ENCODE measurements at regions not wholly inside any gene's neighbourhood (a gene's known extent, or its start where the extent isn't known, plus 50 kb on each side); places are given as distances from the start of the nearest gene placed in this dataset.
"Not testable (repeated sequence)": the region's sequence is repeated elsewhere in the genome, so short reads cannot be mapped to it uniquely, and the experiment has no call there.

DNA sequence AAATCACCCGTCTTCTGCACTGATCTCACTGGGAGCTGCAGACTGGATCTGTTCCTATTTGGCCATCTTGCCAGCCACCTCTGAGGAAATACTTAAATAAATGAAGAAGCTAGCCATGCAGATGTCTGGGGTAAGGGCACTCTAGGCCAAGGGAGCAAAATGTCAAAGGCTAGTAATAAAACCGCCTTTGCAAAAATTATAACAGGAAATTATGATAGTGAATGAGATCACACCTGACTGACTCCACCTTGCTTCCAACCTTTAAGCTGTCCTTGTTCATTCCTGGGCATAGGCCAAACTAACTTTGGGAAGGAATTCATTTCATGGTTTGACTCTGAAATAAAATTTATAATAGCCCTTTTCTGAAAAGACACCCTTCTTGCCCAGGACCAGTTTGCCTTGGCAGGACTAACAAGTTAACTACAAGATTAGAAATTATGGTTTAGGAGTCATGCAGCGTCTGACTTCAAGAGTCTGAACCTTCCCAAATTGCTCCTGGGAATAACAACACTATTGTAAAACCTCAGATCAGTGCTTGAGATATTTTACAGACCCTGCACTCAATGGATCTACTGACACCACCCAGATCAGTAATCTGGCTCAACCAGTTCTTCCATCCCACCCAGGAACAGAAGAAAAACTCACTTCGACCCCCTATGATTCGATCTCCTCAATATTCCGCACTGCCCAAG lies 246.9 kb upstream of the HDX start:
- Histone ChIP-seq H3K36me3 (replicated peaks; ENCODE audit: low read depth, low read length) (no peaks in the 10 kb centered on the region), H3K9me3 (ENCODE audit: insufficient read depth, low read length) (no peaks in the 10 kb centered on the region), H3K27me3 (ENCODE audit: low read depth, low read length) (no peaks in the 10 kb centered on the region), H3K9ac (ENCODE audit: low read length) (no peak overlapping the region), H2AFZ (ENCODE audit: low read depth, low read length) (no peak overlapping the region), H3K4me2 (ENCODE audit: low read length) (no peak overlapping the region), H3K27ac (ENCODE audit: low read length) (no peak overlapping the region), H4K20me1 (ENCODE audit: insufficient read depth, low read length) (no peaks in the 10 kb centered on the region), H3K4me3 (ENCODE audit: low read length) (no peak overlapping the region), H3K79me2 (ENCODE audit: low read length) (no peaks in the 10 kb centered on the region), H3K4me1 (ENCODE audit: low read length) (no peaks in the 10 kb centered on the region)
- no peak for TF ChIP-seq EZH2phosphoT487 (IDR thresholded peaks at IDR 0.05; ENCODE audit: low read depth)
- TF ChIP-seq, protein P1, sequence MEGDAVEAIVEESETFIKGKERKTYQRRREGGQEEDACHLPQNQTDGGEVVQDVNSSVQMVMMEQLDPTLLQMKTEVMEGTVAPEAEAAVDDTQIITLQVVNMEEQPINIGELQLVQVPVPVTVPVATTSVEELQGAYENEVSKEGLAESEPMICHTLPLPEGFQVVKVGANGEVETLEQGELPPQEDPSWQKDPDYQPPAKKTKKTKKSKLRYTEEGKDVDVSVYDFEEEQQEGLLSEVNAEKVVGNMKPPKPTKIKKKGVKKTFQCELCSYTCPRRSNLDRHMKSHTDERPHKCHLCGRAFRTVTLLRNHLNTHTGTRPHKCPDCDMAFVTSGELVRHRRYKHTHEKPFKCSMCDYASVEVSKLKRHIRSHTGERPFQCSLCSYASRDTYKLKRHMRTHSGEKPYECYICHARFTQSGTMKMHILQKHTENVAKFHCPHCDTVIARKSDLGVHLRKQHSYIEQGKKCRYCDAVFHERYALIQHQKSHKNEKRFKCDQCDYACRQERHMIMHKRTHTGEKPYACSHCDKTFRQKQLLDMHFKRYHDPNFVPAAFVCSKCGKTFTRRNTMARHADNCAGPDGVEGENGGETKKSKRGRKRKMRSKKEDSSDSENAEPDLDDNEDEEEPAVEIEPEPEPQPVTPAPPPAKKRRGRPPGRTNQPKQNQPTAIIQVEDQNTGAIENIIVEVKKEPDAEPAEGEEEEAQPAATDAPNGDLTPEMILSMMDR (IDR thresholded peaks at IDR 0.05; ENCODE audit: low read depth, low read length) = no peak

DNA sequence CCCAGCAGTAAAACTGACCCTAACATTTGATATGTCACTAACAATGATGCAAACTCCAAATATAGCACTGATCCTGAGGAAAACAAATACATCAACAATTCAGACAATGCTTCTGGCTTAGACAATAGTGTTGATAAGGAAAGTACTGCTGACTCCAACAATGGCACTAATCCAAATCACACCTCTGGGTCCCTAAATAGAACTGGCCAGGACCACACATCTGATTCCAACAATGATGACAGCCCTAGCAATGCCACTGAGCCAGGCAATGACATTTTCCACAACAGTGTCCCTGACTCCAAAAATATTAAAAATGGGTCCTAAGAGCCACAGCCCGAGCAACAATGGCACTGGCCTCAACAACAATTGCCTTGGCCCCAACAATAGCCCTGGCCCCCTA lies 243.1 kb upstream of the APOOL start:
- Histone ChIP-seq H3K79me2 (ENCODE audit: low read length) (no peaks in the 10 kb centered on the region), H3K4me1 (ENCODE audit: low read length) (no peaks in the 10 kb centered on the region)

GRCh38 chrX:84796321-84796720 lies 207.4 kb upstream of the APOOL start:
- H3K9ac ChIP-seq (ENCODE audit: low read length) = no peak overlapping the region
- no peaks in the 10 kb centered on the region for H3K27me3 ChIP-seq (ENCODE audit: low read depth, low read length)
- no peak overlapping the region for H3K27ac ChIP-seq (ENCODE audit: low read length)
- H3K9me3 ChIP-seq (ENCODE audit: insufficient read depth, low read length) = no peaks in the 10 kb centered on the region
- H3K4me1 ChIP-seq (ENCODE audit: low read length) = no peaks in the 10 kb centered on the region
- H3K4me2 ChIP-seq (ENCODE audit: low read length) = no peak overlapping the region
- H4K20me1 ChIP-seq (ENCODE audit: insufficient read depth, low read length) = no peaks in the 10 kb centered on the region
- no peak overlapping the region for H3K4me3 ChIP-seq (ENCODE audit: low read length)
- TF ChIP-seq, protein P1 (IDR thresholded peaks at IDR 0.05; ENCODE audit: low read depth, low read length) = no peak
- no peak for TF ChIP-seq EZH2phosphoT487 (IDR thresholded peaks at IDR 0.05; ENCODE audit: low read depth)
- H3K36me3 ChIP-seq (replicated peaks; ENCODE audit: low read depth, low read length) = no peaks in the 10 kb centered on the region
- H3K79me2 ChIP-seq (ENCODE audit: low read length) = no peaks in the 10 kb centered on the region
- H2AFZ ChIP-seq (ENCODE audit: low read depth, low read length) = no peak overlapping the region

More for the DNA sequence above, 243.1 kb upstream of the APOOL start:
- H3K4me3 ChIP-seq (ENCODE audit: low read length) = no peak overlapping the region
- no peak overlapping the region for H3K9ac ChIP-seq (ENCODE audit: low read length)
- H3K27ac ChIP-seq (ENCODE audit: low read length) = no peak overlapping the region
- H3K27me3 ChIP-seq (ENCODE audit: low read depth, low read length) = no peaks in the 10 kb centered on the region
- no peak overlapping the region for H2AFZ ChIP-seq (ENCODE audit: low read depth, low read length)
- no peak overlapping the region for H3K4me2 ChIP-seq (ENCODE audit: low read length)
- H3K9me3 ChIP-seq (ENCODE audit: insufficient read depth, low read length) = no peaks in the 10 kb centered on the region
- TF ChIP-seq, protein P1 (IDR thresholded peaks at IDR 0.05; ENCODE audit: low read depth, low read length) = no peak
- TF ChIP-seq EZH2phosphoT487 (IDR thresholded peaks at IDR 0.05; ENCODE audit: low read depth) = no peak
- H4K20me1 ChIP-seq (ENCODE audit: insufficient read depth, low read length) = no peaks in the 10 kb centered on the region
- no peaks in the 10 kb centered on the region for H3K36me3 ChIP-seq (replicated peaks; ENCODE audit: low read depth, low read length)

DNA sequence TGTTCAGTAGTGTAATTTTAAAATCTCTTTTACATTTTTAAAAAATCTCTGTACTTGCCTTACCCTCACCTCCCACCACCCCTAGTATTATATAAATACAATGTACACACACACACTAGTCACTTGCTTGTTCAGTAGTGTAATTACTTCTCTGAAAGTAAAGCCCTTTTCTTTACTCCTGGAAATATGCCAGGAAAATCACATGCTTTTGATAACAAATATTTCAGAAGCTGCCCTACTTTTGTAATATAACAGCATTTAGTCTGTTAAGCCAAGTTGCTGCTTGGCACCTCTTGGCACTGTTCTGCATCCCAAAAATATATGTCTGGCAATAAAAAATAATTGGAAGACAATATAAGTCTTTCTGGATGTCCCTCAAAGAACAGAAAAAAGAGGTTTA lies 172.8 kb upstream of the APOOL start:
- TF ChIP-seq, protein P1 (IDR thresholded peaks at IDR 0.05; ENCODE audit: low read depth, low read length) = no peak
- no peak for TF ChIP-seq EZH2phosphoT487 (IDR thresholded peaks at IDR 0.05; ENCODE audit: low read depth)
- Histone ChIP-seq H4K20me1 (ENCODE audit: insufficient read depth, low read length) (no peaks in the 10 kb centered on the region), H3K79me2 (ENCODE audit: low read length) (no peaks in the 10 kb centered on the region), H3K4me3 (ENCODE audit: low read length) (no peak overlapping the region), H3K9ac (ENCODE audit: low read length) (no peak overlapping the region), H2AFZ (ENCODE audit: low read depth, low read length) (no peak overlapping the region), H3K4me1 (ENCODE audit: low read length) (no peaks in the 10 kb centered on the region), H3K4me2 (ENCODE audit: low read length) (no peak overlapping the region), H3K27ac (ENCODE audit: low read length) (no peak overlapping the region), H3K36me3 (replicated peaks; ENCODE audit: low read depth, low read length) (no peaks in the 10 kb centered on the region), H3K27me3 (ENCODE audit: low read depth, low read length) (no peaks in the 10 kb centered on the region), H3K9me3 (ENCODE audit: insufficient read depth, low read length) (no peaks in the 10 kb centered on the region)

GRCh38 chrX:84846541-84846940 lies 157.1 kb upstream of the APOOL start:
- not testable (repeated sequence) for H3K9ac ChIP-seq (ENCODE audit: low read length); H3K27me3 ChIP-seq (ENCODE audit: low read depth, low read length); H3K4me2 ChIP-seq (ENCODE audit: low read length); H2AFZ ChIP-seq (ENCODE audit: low read depth, low read length); H3K4me3 ChIP-seq (ENCODE audit: low read length); H4K20me1 ChIP-seq (ENCODE audit: insufficient read depth, low read length); H3K27ac ChIP-seq (ENCODE audit: low read length); H3K9me3 ChIP-seq (ENCODE audit: insufficient read depth, low read length); H3K4me1 ChIP-seq (ENCODE audit: low read length); H3K79me2 ChIP-seq (ENCODE audit: low read length); H3K36me3 ChIP-seq (replicated peaks; ENCODE audit: low read depth, low read length)

GRCh38 chrX:84851183-84851582 lies 152.5 kb upstream of the APOOL start:
- not testable (repeated sequence) for H3K4me2 ChIP-seq (ENCODE audit: low read length); H3K79me2 ChIP-seq (ENCODE audit: low read length); H3K4me1 ChIP-seq (ENCODE audit: low read length); H3K4me3 ChIP-seq (ENCODE audit: low read length); H3K9me3 ChIP-seq (ENCODE audit: insufficient read depth, low read length); H3K9ac ChIP-seq (ENCODE audit: low read length); H3K27me3 ChIP-seq (ENCODE audit: low read depth, low read length); H2AFZ ChIP-seq (ENCODE audit: low read depth, low read length); H3K36me3 ChIP-seq (replicated peaks; ENCODE audit: low read depth, low read length); H3K27ac ChIP-seq (ENCODE audit: low read length); H4K20me1 ChIP-seq (ENCODE audit: insufficient read depth, low read length)

Measured in OCI-LY3 (cell line).